H1 (cell line): ENCODE measurements at regions not wholly inside any gene's neighbourhood (a gene's known extent, or its start where the extent isn't known, plus 50 kb on each side); places are given as distances from the start of the nearest gene placed in this dataset.

Experiments
- CTCF ChIA-PET: fragments of 300-600 bp; sonication (Branson Sonifier 250); formaldehyde crosslinking; loops from one replicate; lab custom pipeline; 2021; ENCODE audit not compliant: partially characterized antibody; lab: Charles Lee
- POLR2A ChIA-PET: fragments of 300-600 bp; sonication (Branson Sonifier 250); formaldehyde crosslinking; loops from one replicate; lab custom pipeline; 2021; ENCODE audit warnings: inconsistent platforms; ENCODE audit not compliant: partially characterized antibody; lab: Charles Lee
- DNase-seq, 2 experiments: peaks; one replicate each; pipeline versions ENCODE4 v3.0.0 to v3.0.0-alpha.2; 2010 to 2022; ENCODE audit warnings: low spot score in 2 of 2, low read depth in 1 of 2, mixed read lengths in 1 of 2
- FAIRE-seq: peaks from 2 replicates; lab custom pipeline; 2011; peaks lifted over from hg19 to GRCh38; lab: Jason Lieb, UNC
- H2AFZ ChIP-seq: 2 replicates; pipeline ENCODE4 v1.8.1; 2012; ENCODE audit warnings: low read length, inconsistent platforms
- H2AK5ac ChIP-seq: 2 replicates; pipeline ENCODE4 v1.6.1; 2013; ENCODE audit warnings: low read depth, low read length
- H2BK120ac ChIP-seq: replicated peaks from 2 replicates; pipeline ENCODE3; 2013; ENCODE audit warnings: low read depth, low read length, inconsistent platforms
- H2BK12ac ChIP-seq: 2 replicates; pipeline ENCODE4 v1.6.1; 2013; ENCODE audit warnings: low read depth, low read length
- H2BK15ac ChIP-seq: 2 replicates; pipeline ENCODE4 v1.6.1; 2013; ENCODE audit warnings: low read length
- H2BK20ac ChIP-seq: 2 replicates; pipeline ENCODE4 v1.6.1; 2013; ENCODE audit warnings: low read length
- H2BK5ac ChIP-seq: 2 replicates; pipeline ENCODE4 v1.6.1; 2013; ENCODE audit warnings: low read depth, low read length
- H3K14ac ChIP-seq: 2 replicates; pipeline ENCODE4 v1.6.1; 2013; ENCODE audit warnings: inconsistent platforms; ENCODE audit not compliant: insufficient read length
- H3K18ac ChIP-seq: 2 replicates; pipeline ENCODE4 v1.6.1; 2013; ENCODE audit warnings: low read length; ENCODE audit errors: extremely low read depth
- H3K23ac ChIP-seq: 2 replicates; pipeline ENCODE4 v1.6.1; 2013; ENCODE audit warnings: inconsistent platforms; ENCODE audit not compliant: insufficient read length
- H3K23me2 ChIP-seq: 2 replicates; pipeline ENCODE4 v1.6.1; 2013; ENCODE audit warnings: low read depth, low read length
- H3K27ac ChIP-seq: 2 replicates; pipeline ENCODE4 v1.6.1; 2011; ENCODE audit warnings: low read depth, low read length, inconsistent platforms
- H3K27me3 ChIP-seq, 4 experiments: replicated peaks in 1 of 4; 1 replicate in 1 of 4; 2 replicates in 3 of 4; pipeline versions ENCODE4 v1.6.1 to v1.8.1; 2011 to 2013; ENCODE audit warnings: low read length in 3 of 4, mild to moderate bottlenecking in 3 of 4, inconsistent platforms in 2 of 4, mixed read lengths in 2 of 4, moderate library complexity in 1 of 4; ENCODE audit not compliant: control insufficient read depth in 3 of 4, insufficient read depth in 3 of 4; ENCODE audit errors: extremely low read depth in 1 of 4
- H3K36me3 ChIP-seq, 4 experiments: 2 replicates each; pipeline versions ENCODE4 v1.6.1 to v1.8.1; 2011 to 2013; ENCODE audit warnings: mild to moderate bottlenecking in 4 of 4, low read length in 3 of 4, moderate library complexity in 2 of 4, control low read depth in 1 of 4, inconsistent platforms in 1 of 4; ENCODE audit not compliant: insufficient read depth in 4 of 4, control insufficient read depth in 2 of 4
- H3K4ac ChIP-seq: replicated peaks from 2 replicates; pipeline ENCODE3; 2013; ENCODE audit warnings: low read length, low read depth, mixed read lengths, inconsistent platforms; ENCODE audit not compliant: insufficient read length
- H3K4me1 ChIP-seq, 4 experiments: replicated peaks in 1 of 4; 1 replicate in 1 of 4; 2 replicates in 3 of 4; pipeline versions ENCODE4 v1.6.1 to v1.8.1; 2011 to 2013; ENCODE audit warnings: low read length in 3 of 4, inconsistent platforms in 2 of 4, mixed read lengths in 1 of 4; ENCODE audit not compliant: insufficient read depth in 4 of 4, control insufficient read depth in 3 of 4
- H3K4me2 ChIP-seq, 2 experiments: 2 replicates each; pipeline versions ENCODE4 v1.6.1 to v1.8.1; 2011 to 2013; ENCODE audit warnings: low read depth in 2 of 2, low read length in 2 of 2, control low read depth in 1 of 2, inconsistent platforms in 1 of 2, mild to moderate bottlenecking in 1 of 2; ENCODE audit not compliant: insufficient read depth in 1 of 2
- H3K4me3 ChIP-seq, 4 experiments: fragments of 200-600, 300-600 bp in 1 of 4; sonication (generic), shearing (Covaris generic), sonication (Bioruptor Twin) in 1 of 4; 2 replicates each; pipeline versions ENCODE4 v1.5.1 to v1.8.1; 2011 to 2016; ENCODE audit warnings: low read length in 4 of 4, low read depth in 3 of 4, control low read depth in 2 of 4, inconsistent platforms in 2 of 4, mild to moderate bottlenecking in 2 of 4, mixed read lengths in 1 of 4, moderate library complexity in 1 of 4; ENCODE audit not compliant: insufficient read depth in 2 of 4; ENCODE audit errors: extremely low read depth in 1 of 4
- H3K56ac ChIP-seq: replicated peaks from 2 replicates; pipeline ENCODE3; 2013; ENCODE audit warnings: low read depth, mild to moderate bottlenecking, mixed read lengths, low read length, inconsistent platforms; ENCODE audit not compliant: insufficient read length
- H3K79me1 ChIP-seq: 2 replicates; pipeline ENCODE4 v1.6.1; 2013; ENCODE audit warnings: low read depth, low read length, control low read depth
- H3K79me2 ChIP-seq, 2 experiments: 2 replicates each; pipeline versions ENCODE4 v1.6.1 to v1.8.1; 2012 to 2013; ENCODE audit warnings: low read length in 2 of 2, mild to moderate bottlenecking in 2 of 2, inconsistent platforms in 1 of 2; ENCODE audit not compliant: insufficient read depth in 2 of 2, control insufficient read depth in 1 of 2
- H3K9ac ChIP-seq, 4 experiments: replicated peaks in 1 of 4; 1 replicate in 1 of 4; 2 replicates in 3 of 4; pipeline versions ENCODE4 v1.6.1 to v1.8.1; 2011 to 2013; ENCODE audit warnings: low read depth in 3 of 4, low read length in 3 of 4, control low read depth in 2 of 4, mild to moderate bottlenecking in 2 of 4, moderate library complexity in 2 of 4, inconsistent platforms in 1 of 4; ENCODE audit errors: extremely low read depth in 1 of 4
- H3K9me3 ChIP-seq, 2 experiments: 2 replicates each; pipeline versions ENCODE4 v1.6.1 to v1.8.1; 2012 to 2013; ENCODE audit warnings: mild to moderate bottlenecking in 2 of 2, moderate library complexity in 2 of 2, control low read depth in 1 of 2, inconsistent platforms in 1 of 2, low read depth in 1 of 2, low read length in 1 of 2, mixed read lengths in 1 of 2; ENCODE audit not compliant: insufficient read depth in 2 of 2
- H4K20me1 ChIP-seq, 2 experiments: replicated peaks in 1 of 2; 2 replicates each; pipeline versions ENCODE3 to v1.8.1; 2011 to 2013; ENCODE audit warnings: inconsistent platforms in 2 of 2, low read length in 2 of 2, mild to moderate bottlenecking in 1 of 2; ENCODE audit not compliant: insufficient read depth in 2 of 2, control insufficient read depth in 1 of 2
- H4K5ac ChIP-seq: 2 replicates; pipeline ENCODE4 v1.6.1; 2013; ENCODE audit warnings: low read length, low read depth, mixed read lengths, inconsistent platforms; ENCODE audit not compliant: insufficient read length
- H4K8ac ChIP-seq: 2 replicates; pipeline ENCODE4 v1.8.0; 2013; ENCODE audit warnings: mild to moderate bottlenecking, moderate library complexity, low read length, inconsistent platforms; ENCODE audit not compliant: insufficient read depth; ENCODE audit errors: extremely low read depth
- H4K91ac ChIP-seq: replicated peaks from 2 replicates; pipeline ENCODE3; 2013; ENCODE audit warnings: low read length, mixed read lengths, inconsistent platforms; ENCODE audit not compliant: insufficient read length
- POU5F1 ChIP-seq: IDR thresholded peaks from 2 replicates; pipeline ENCODE4 v1.6.1; 2011; ENCODE audit warnings: low read depth, mild to moderate bottlenecking, low read length, moderate library complexity
- WGBS, 2 experiments: shearing (Covaris generic) in 1 of 2; methylation state at CpG; one replicate each; pipeline versions ENCODE4 v1.1.6 to v1.1.7; 2013 to 2015; ENCODE audit warnings: low lambda C conversion rate in 2 of 2, mixed read lengths in 2 of 2, inconsistent platforms in 1 of 2, low coverage in 1 of 2, missing lambda C conversion rate in 1 of 2; ENCODE audit not compliant: insufficient replicate concordance in 2 of 2, insufficient coverage in 1 of 2, insufficient read length in 1 of 2; ENCODE audit errors: extremely low coverage in 1 of 2, missing lambda C conversion rate in 1 of 2; 5-methylcytosine and 5-hydroxymethylcytosine counted together

GRCh38 chr10:2761971-2762370 lies 305.4 kb upstream of the PFKP start:
- Histone ChIP-seq H3K79me2 (no peaks in the 10 kb centered on the region), H4K20me1 (no peaks in the 10 kb centered on the region), H3K27me3 (no peaks in the 10 kb centered on the region), H3K4me2 (no peak overlapping the region), H2BK15ac (no peak overlapping the region), H3K4ac (no peak overlapping the region), H3K56ac (no peak overlapping the region), H2BK12ac (no peak overlapping the region), H4K5ac (no peak overlapping the region), H2BK5ac (no peak overlapping the region), H4K91ac (no peak overlapping the region), H2BK20ac (no peak overlapping the region), H3K23ac (no peak overlapping the region), H4K8ac (no peak overlapping the region), H3K4me3 (no peak overlapping the region), H3K4me1 (no peaks in the 10 kb centered on the region), H3K9ac (no peak overlapping the region), H2AK5ac (no peak overlapping the region), H3K18ac (no peak overlapping the region), H3K27ac (no peak overlapping the region), H2AFZ (no peak overlapping the region), H3K23me2 (no peaks in the 10 kb centered on the region), H3K36me3 (no peaks in the 10 kb centered on the region), H3K9me3 (no peaks in the 10 kb centered on the region), H3K14ac (no peak overlapping the region), H2BK120ac (no peak overlapping the region), H3K79me1 (no peaks in the 10 kb centered on the region)
- DNase-seq (no peak), FAIRE-seq (no peak)
- WGBS, 2 experiments: 91% methylated on average over 4 of the region's 4 CpGs; no CpG with 5 or more reads in 1 of the 2 experiments
- no peak for TF ChIP-seq POU5F1
- ChIA-PET CTCF (interaction anchor here (0.6 to 0.9 kb wide), 2 partner anchors 9 to 76 kb away, joined by 3 read pairs; no protein-coding TSS in a partner anchor), POLR2A (no interaction called here)
